ENCODE measurements at regions not wholly inside any gene's neighbourhood (a gene's known extent, or its start where the extent isn't known, plus 50 kb on each side); places are given as distances from the start of the nearest gene placed in this dataset.

GRCh38 chr4:176874721-176875445 lies 82.2 kb upstream of the VEGFC start:
- TF ChIP-seq, protein P1, sequence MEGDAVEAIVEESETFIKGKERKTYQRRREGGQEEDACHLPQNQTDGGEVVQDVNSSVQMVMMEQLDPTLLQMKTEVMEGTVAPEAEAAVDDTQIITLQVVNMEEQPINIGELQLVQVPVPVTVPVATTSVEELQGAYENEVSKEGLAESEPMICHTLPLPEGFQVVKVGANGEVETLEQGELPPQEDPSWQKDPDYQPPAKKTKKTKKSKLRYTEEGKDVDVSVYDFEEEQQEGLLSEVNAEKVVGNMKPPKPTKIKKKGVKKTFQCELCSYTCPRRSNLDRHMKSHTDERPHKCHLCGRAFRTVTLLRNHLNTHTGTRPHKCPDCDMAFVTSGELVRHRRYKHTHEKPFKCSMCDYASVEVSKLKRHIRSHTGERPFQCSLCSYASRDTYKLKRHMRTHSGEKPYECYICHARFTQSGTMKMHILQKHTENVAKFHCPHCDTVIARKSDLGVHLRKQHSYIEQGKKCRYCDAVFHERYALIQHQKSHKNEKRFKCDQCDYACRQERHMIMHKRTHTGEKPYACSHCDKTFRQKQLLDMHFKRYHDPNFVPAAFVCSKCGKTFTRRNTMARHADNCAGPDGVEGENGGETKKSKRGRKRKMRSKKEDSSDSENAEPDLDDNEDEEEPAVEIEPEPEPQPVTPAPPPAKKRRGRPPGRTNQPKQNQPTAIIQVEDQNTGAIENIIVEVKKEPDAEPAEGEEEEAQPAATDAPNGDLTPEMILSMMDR (IDR thresholded peaks at IDR 0.05; ENCODE audit: low read depth, low read length, poor library complexity, severe bottlenecking), result no peak
- TF ChIP-seq EZH2phosphoT487 (IDR thresholded peaks at IDR 0.05; ENCODE audit: borderline replicate concordance, low read length), result no peak
